Gastrocnemius medialis (tissue), 4 donors: ENCODE measurements at regions not wholly inside any gene's neighbourhood (a gene's known extent, or its start where the extent isn't known, plus 50 kb on each side); places are given as distances from the start of the nearest gene placed in this dataset.

Experiments used
- ATAC-seq, 2 donors: fragments of 150-250 bp; one replicate each; pipeline ENCODE4 v1.9.1; 2016
- DNase-seq, 2 donors: peaks; one replicate each; pipeline ENCODE4 v3.0.0-alpha.2; 2019
- H3K27ac ChIP-seq, 4 donors: fragments of 200-600 bp; sonication (generic); 1 replicate in 1 of 4; 2 replicates in 3 of 4; pipeline ENCODE4 v1.5.1; 2016 to 2018; ENCODE audit warnings: mild to moderate bottlenecking in 2 of 4, moderate library complexity in 1 of 4
- H3K27me3 ChIP-seq, 3 donors: fragments of 200-600 bp; sonication (generic) in 2 of 3; 1 replicate in 1 of 3; 2 replicates in 2 of 3; pipeline versions ENCODE4 v1.5.1 to v1.6.0; 2016 to 2019; ENCODE audit warnings: mild to moderate bottlenecking in 1 of 3, moderate library complexity in 1 of 3
- H3K36me3 ChIP-seq, 2 donors: fragments of 200-600 bp; sonication (generic) in 1 of 2; one replicate each; pipeline ENCODE4 v1.5.1; 2017 to 2018
- H3K4me1 ChIP-seq, 2 donors: fragments of 200-600 bp; sonication (generic) in 1 of 2; one replicate each; pipeline ENCODE4 v1.5.1; 2016 to 2017; ENCODE audit warnings: mild to moderate bottlenecking in 2 of 2
- H3K4me3 ChIP-seq, 4 donors: fragments of 200-600 bp; sonication (generic) in 3 of 4; 1 replicate in 1 of 4; 2 replicates in 3 of 4; pipeline ENCODE4 v1.5.1; 2016 to 2019; ENCODE audit warnings: mild to moderate bottlenecking in 2 of 4
- H3K9me3 ChIP-seq, 3 donors: fragments of 200-600 bp; sonication (generic) in 2 of 3; 1 replicate in 1 of 3; 2 replicates in 2 of 3; pipeline ENCODE4 v1.5.1; 2016 to 2019
- POLR2A ChIP-seq, 2 donors: fragments of 450-650 bp; IDR thresholded peaks; one replicate each; pipeline ENCODE4 v1.6.1; 2017; ENCODE audit warnings: antibody characterized with exemption in 2 of 2, mild to moderate bottlenecking in 2 of 2, moderate library complexity in 2 of 2
- in situ Hi-C, 4 donors: fragments of 200-750 bp; cut with MboI; loops; one replicate each; pipeline versions ENCODE4 v1.15.0 to v1.8.0; 2017; ENCODE audit warnings: low sequenced_read_pairs in 4 of 4
- intact Hi-C: fragments of 100-400 bp; cut with DNase I; formaldehyde crosslinking; loops from one replicate; pipeline ENCODE4 v1.15.1; 2023; ENCODE audit warnings: low total_unique reads
- TF ChIP-seq, protein P1 (sequence below), 5 experiments: fragments of 450-650 bp in 3 of 5; fragments of 200-600 bp in 2 of 5; sonication (generic) in 2 of 5; IDR thresholded peaks in 4 of 5; conservative IDR thresholded peaks in 1 of 5; 1 replicate in 4 of 5; 2 replicates in 1 of 5; pipeline ENCODE4 v1.5.1; 2016 to 2019; ENCODE audit warnings: antibody characterized with exemption in 5 of 5, mild to moderate bottlenecking in 3 of 5, moderate library complexity in 3 of 5

DNA sequence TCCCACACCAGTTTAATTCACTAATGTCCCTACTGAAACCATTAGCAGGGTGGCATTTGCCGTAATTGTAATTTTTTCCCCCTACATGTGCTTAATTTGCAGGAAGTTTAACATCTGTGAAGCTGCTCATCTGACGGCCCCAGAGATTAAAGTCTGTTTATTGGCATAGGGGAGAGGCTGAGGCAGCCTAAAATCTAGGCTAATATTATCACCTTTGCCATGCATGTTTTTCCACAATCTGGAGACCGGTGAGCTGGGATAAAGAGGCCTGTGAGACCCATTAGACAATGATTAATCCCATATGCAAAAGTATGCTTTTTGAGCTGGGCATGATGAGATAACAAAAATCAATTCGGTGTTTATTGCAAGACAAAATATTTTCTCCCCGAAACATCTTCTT, 561.2 kb upstream of the ALCAM start:
- no peak for DNase-seq
- no peak for ATAC-seq
- in situ Hi-C loops, result no loop called here
- Histone ChIP-seq H3K36me3 (no peaks in the 10 kb centered on the region), H3K9me3 (no peaks in the 10 kb centered on the region), H3K27ac (no peak overlapping the region), H3K4me3 (no peak overlapping the region), H3K4me1 (no peaks in the 10 kb centered on the region), H3K27me3 (no peaks in the 10 kb centered on the region)
- no peak for TF ChIP-seq POLR2A (IDR thresholded peaks at IDR 0.05)
- TF ChIP-seq, protein P1, sequence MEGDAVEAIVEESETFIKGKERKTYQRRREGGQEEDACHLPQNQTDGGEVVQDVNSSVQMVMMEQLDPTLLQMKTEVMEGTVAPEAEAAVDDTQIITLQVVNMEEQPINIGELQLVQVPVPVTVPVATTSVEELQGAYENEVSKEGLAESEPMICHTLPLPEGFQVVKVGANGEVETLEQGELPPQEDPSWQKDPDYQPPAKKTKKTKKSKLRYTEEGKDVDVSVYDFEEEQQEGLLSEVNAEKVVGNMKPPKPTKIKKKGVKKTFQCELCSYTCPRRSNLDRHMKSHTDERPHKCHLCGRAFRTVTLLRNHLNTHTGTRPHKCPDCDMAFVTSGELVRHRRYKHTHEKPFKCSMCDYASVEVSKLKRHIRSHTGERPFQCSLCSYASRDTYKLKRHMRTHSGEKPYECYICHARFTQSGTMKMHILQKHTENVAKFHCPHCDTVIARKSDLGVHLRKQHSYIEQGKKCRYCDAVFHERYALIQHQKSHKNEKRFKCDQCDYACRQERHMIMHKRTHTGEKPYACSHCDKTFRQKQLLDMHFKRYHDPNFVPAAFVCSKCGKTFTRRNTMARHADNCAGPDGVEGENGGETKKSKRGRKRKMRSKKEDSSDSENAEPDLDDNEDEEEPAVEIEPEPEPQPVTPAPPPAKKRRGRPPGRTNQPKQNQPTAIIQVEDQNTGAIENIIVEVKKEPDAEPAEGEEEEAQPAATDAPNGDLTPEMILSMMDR (IDR thresholded peaks at IDR 0.05 in 4 of 5, conservative IDR thresholded peaks at IDR 0.05 in 1 of 5), result no peak
- intact Hi-C loops, result no loop called here

DNA sequence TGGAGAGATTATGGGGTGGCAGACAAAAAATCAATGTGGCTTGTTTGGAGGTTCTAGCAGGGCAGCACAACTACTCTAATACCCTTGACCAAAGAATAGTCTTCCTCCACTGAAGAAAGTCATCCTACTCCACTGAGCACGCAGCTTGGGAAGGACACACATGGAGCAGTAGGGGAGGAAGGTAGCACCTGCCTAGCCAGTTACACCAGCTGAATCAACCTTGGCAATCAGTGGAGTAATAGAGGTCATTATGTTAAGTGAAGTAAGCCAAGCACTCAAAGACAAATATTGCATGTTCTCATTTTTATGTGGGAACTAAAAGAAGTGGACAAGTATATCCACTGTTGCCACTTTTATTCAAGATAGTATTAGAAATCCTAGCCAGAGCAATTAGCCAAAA, 555.8 kb upstream of the ALCAM start:
- Histone ChIP-seq H3K4me1 (no peaks in the 10 kb centered on the region), H3K9me3 (no peaks in the 10 kb centered on the region), H3K36me3 (no peaks in the 10 kb centered on the region), H3K27me3 (no peaks in the 10 kb centered on the region), H3K4me3 (no peak overlapping the region), H3K27ac (no peak overlapping the region)
- in situ Hi-C loops (no loop called here), intact Hi-C loops (no loop called here)
- TF ChIP-seq, protein P1 (IDR thresholded peaks at IDR 0.05 in 4 of 5, conservative IDR thresholded peaks at IDR 0.05 in 1 of 5), result no peak
- TF ChIP-seq POLR2A (IDR thresholded peaks at IDR 0.05), result no peak
- ATAC-seq (no peak), DNase-seq (no peak)

DNA sequence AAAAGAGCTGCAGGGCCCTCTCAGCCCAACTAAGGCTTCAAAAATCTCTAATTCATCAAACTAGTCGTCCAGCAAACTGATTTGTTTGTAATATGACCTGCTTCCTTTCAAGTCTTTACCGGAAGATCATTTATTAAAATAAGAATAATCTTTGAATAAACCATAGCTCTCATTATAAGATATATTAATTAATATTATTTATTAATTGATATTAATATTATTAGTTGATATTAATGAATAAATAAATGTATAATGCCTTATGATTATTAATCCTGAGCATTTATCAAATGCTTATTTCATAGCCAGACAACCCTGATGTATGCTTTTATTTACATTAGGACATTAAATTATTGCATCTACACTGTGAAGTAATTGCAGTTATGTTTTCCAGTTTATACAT, 550.7 kb upstream of the ALCAM start:
- TF ChIP-seq, protein P1 (IDR thresholded peaks at IDR 0.05 in 4 of 5, conservative IDR thresholded peaks at IDR 0.05 in 1 of 5), result no peak
- no peak for TF ChIP-seq POLR2A (IDR thresholded peaks at IDR 0.05)
- Histone ChIP-seq H3K4me3 (no peak overlapping the region), H3K27me3 (no peaks in the 10 kb centered on the region), H3K27ac (no peak overlapping the region), H3K36me3 (no peaks in the 10 kb centered on the region), H3K4me1 (no peaks in the 10 kb centered on the region), H3K9me3 (no peaks in the 10 kb centered on the region)
- in situ Hi-C loops (no loop called here), intact Hi-C loops (no loop called here)
- DNase-seq (no peak), ATAC-seq (no peak)

DNA sequence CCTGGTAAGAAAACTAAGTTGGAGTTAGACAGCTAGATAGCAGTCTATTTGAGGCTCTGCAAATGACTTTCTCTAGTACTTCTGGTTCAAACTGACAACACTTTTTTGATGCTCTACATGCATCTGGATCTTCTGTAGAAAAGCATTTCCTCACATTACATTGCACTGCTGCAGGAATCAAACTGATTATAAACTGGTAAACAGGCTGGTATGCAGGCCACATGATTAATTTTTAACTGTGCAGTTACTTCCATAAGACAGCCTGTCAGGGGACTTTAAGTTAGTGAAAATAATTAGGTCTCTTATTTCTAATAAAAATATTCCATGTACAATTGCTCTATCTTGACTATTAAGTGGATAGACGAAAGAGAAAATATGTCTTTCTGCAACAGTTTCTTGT, 550.0 kb upstream of the ALCAM start:
- Histone ChIP-seq H3K4me1 (no peaks in the 10 kb centered on the region), H3K36me3 (no peaks in the 10 kb centered on the region), H3K27me3 (no peaks in the 10 kb centered on the region), H3K27ac (no peak overlapping the region), H3K9me3 (no peaks in the 10 kb centered on the region), H3K4me3 (no peak overlapping the region)
- ATAC-seq, result no peak
- in situ Hi-C loops, result no loop called here
- no peak for TF ChIP-seq POLR2A (IDR thresholded peaks at IDR 0.05)
- TF ChIP-seq, protein P1 (IDR thresholded peaks at IDR 0.05 in 4 of 5, conservative IDR thresholded peaks at IDR 0.05 in 1 of 5), result no peak
- no peak for DNase-seq
- intact Hi-C loops, result no loop called here

DNA sequence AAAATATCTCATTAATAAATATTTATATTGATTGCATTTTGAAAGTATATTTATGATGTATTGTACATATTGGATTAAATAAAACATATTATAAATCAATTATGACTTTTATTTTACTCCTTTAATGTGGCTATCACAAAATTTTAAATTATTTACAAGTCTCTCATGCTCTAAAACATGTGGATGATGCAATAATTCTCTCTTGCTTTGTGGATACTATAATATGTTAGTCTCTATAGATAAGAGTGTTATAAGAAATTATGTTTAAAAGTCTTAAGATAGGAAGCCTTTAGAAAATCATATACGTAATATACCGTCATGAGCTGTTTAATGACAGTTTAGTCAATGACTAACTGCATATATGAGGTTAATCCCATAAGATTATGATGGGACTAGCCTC, 547.4 kb upstream of the ALCAM start:
- Histone ChIP-seq H3K27me3 (no peaks in the 10 kb centered on the region), H3K4me3 (no peak overlapping the region), H3K27ac (no peak overlapping the region), H3K9me3 (no peaks in the 10 kb centered on the region), H3K36me3 (no peaks in the 10 kb centered on the region), H3K4me1 (no peaks in the 10 kb centered on the region)
- intact Hi-C loops, result no loop called here
- DNase-seq (no peak), ATAC-seq (no peak)
- TF ChIP-seq POLR2A (IDR thresholded peaks at IDR 0.05), result no peak
- TF ChIP-seq, protein P1 (IDR thresholded peaks at IDR 0.05 in 4 of 5, conservative IDR thresholded peaks at IDR 0.05 in 1 of 5), result no peak
- in situ Hi-C loops, result no loop called here
